HK-2 (cell line): ENCODE measurements at regions not wholly inside any gene's neighbourhood (a gene's known extent, or its start where the extent isn't known, plus 50 kb on each side); places are given as distances from the start of the nearest gene placed in this dataset.
"Not testable (repeated sequence)": the region's sequence is repeated elsewhere in the genome, so short reads cannot be mapped to it uniquely, and the experiment has no call there.

ENCODE experiments used
- DNase-seq: peaks from one replicate; pipeline ENCODE4 v3.0.0-alpha.2; 2018; ENCODE audit not compliant: unreplicated experiment

GRCh38 chr5:68067976-68068603, 147.5 kb upstream of the PIK3R1 start:
- DNase-seq = no peak

- DNase-seq = no peak
Measured at GRCh38 chr5:68067291-68067690, 148.3 kb upstream of the PIK3R1 start.

- DNase-seq = no peak
Measured at GRCh38 chr5:68066277-68066955, 149.1 kb upstream of the PIK3R1 start.

- not testable (repeated sequence) for DNase-seq
Measured at GRCh38 chr5:68065321-68065720, 150.2 kb upstream of the PIK3R1 start.

GRCh38 chr5:68060382-68060781, 155.2 kb upstream of the PIK3R1 start:
- no peak for DNase-seq

- DNase-seq = no peak
Measured at GRCh38 chr5:68057191-68057590, 158.4 kb upstream of the PIK3R1 start.

- no peak for DNase-seq
Measured at GRCh38 chr5:68055686-68056085, 159.9 kb upstream of the PIK3R1 start.

- DNase-seq = no peak
Measured at GRCh38 chr5:68054638-68055037, 160.9 kb upstream of the PIK3R1 start.

- no peak for DNase-seq
Measured at GRCh38 chr5:68053202-68053601, 162.4 kb upstream of the PIK3R1 start.

- no peak for DNase-seq
Measured at GRCh38 chr5:68049053-68049713, 166.4 kb upstream of the PIK3R1 start.

GRCh38 chr5:68048516-68048915, 167.0 kb upstream of the PIK3R1 start:
- DNase-seq = no peak

GRCh38 chr5:68048054-68048453, 167.5 kb upstream of the PIK3R1 start:
- not testable (repeated sequence) for DNase-seq

- DNase-seq = no peak
Measured at GRCh38 chr5:68047035-68047434, 168.5 kb upstream of the PIK3R1 start.

- DNase-seq = peak; percentile 47
Measured at GRCh38 chr5:68046445-68046844, 169.1 kb upstream of the PIK3R1 start.

GRCh38 chr5:68041293-68041692, 174.3 kb upstream of the PIK3R1 start:
- DNase-seq = no peak

- DNase-seq = no peak
Measured at GRCh38 chr5:68037546-68037945, 178.0 kb upstream of the PIK3R1 start.

- DNase-seq = no peak
Measured at GRCh38 chr5:68033961-68034571, 181.5 kb upstream of the PIK3R1 start.

- no peak for DNase-seq
Measured at GRCh38 chr5:68033029-68033428, 182.5 kb upstream of the PIK3R1 start.

GRCh38 chr5:68032216-68032762, 183.3 kb upstream of the PIK3R1 start:
- DNase-seq = no peak

GRCh38 chr5:68028131-68028727, 187.3 kb upstream of the PIK3R1 start:
- DNase-seq = no peak

- no peak for DNase-seq
Measured at GRCh38 chr5:68027519-68027918, 188.0 kb upstream of the PIK3R1 start.
